ENCODE measurements at regions not wholly inside any gene's neighbourhood (a gene's known extent, or its start where the extent isn't known, plus 50 kb on each side); places are given as distances from the start of the nearest gene placed in this dataset.
"Not testable (repeated sequence)": the region's sequence is repeated elsewhere in the genome, so short reads cannot be mapped to it uniquely, and the experiment has no call there.

DNA sequence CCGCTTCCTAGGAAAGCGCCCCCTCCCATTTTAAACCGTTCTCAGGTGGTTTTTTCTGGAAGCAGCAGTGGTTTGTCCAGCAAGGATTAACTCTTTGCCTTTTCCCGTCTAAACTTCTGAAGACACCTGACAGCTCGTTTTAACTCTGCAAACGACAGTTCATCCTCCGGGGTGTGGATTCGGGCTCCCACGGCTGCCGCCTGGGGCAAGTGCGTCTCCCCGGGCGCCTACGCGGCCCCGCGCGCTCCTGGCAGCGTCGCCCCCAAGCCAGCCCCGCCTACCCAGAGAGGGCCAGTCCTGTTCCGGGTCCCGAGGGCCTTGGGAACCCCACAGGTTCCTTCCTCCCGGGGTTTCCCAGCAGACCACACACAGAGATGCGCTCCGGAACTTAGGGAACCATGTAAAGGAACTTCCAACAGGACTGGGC lies 54.4 kb downstream of the PRR18 start:
- DNase-seq (ENCODE audit: low read depth, low spot score), result peak; percentile 72

DNA sequence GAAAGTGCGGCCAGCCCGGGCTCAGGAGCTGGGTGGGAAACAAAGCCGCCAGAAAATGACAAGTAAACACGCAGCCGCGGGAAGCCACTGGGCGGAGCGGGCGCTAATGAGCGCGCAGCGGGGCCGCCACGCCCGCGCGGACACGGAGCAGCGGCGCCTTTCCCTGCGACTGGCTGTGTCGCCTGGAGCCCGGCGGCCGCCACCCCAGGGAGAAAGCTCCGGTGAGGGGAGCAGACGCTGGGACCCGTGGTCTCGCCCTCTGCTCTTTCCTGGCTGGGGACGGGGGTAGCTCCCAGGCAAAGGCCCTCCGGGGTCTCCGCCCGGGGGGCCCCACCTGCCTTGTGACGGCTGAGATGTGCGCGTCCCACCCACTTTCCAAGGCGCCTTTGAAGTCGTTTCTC lies 54.9 kb downstream of the PRR18 start:
- DNase-seq (ENCODE audit: low read depth, low spot score), result peak; percentile 83

DNA sequence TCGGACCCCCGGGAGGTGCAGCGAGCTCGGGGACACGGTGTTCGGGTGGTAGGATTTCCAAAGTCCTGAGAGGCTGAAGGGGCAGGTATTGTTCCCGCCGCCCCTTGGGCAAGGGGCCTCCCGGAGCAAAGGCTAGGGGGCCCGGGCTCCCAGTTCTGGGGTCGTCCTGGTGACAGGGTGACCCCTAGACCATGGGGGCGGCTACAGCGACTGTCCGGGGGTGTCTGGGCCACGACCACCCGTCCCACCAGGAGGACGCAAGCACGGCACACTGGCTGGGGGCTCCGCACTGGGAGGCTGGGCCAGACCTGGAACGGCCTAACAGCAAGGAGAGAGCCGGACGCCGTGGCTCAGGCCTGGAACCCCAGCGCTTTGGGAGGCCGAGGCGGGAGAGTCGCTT lies 55.6 kb downstream of the PRR18 start:
- no peak for DNase-seq (ENCODE audit: low read depth, low spot score)

DNA sequence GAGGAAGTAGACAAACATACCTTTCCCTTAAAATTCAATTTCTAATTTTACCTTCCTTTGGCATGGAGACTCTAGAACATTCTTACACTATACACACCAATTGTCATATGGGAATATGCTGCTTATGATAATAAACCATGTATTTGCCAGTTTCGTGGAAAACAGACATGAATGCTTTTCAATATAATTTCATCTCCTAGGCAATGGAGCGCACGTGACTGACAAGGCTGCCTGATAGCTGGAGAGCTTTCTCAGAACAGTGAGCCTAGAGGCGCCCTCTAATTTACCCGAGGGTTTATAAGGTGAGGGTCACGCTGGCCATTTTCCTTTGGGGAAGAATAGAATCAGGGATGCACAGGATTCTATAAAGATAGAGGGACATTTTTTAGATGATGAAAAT lies 56.5 kb downstream of the PRR18 start:
- no peak for DNase-seq (ENCODE audit: low read depth, low spot score)

DNA sequence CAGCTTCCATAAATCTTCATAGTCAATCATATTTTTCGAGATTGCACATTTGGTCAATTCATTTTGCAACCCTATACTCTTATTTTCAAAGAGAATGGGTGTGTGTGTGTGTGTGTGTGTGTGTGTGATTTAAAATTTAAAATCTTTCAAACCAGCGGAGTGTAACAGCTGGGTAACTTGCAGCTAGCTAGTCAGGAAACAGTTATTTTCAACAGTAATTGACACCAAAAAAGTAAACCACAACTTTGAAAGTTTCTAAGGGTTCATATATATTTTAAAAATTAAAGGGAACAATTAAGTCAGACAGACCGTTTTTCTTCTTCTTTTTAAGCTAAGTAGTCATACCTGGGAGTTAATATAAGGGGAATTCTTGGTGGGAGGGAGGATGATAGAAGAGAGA lies 57.0 kb downstream of the PRR18 start:
- no peak for DNase-seq (ENCODE audit: low read depth, low spot score)

DNA sequence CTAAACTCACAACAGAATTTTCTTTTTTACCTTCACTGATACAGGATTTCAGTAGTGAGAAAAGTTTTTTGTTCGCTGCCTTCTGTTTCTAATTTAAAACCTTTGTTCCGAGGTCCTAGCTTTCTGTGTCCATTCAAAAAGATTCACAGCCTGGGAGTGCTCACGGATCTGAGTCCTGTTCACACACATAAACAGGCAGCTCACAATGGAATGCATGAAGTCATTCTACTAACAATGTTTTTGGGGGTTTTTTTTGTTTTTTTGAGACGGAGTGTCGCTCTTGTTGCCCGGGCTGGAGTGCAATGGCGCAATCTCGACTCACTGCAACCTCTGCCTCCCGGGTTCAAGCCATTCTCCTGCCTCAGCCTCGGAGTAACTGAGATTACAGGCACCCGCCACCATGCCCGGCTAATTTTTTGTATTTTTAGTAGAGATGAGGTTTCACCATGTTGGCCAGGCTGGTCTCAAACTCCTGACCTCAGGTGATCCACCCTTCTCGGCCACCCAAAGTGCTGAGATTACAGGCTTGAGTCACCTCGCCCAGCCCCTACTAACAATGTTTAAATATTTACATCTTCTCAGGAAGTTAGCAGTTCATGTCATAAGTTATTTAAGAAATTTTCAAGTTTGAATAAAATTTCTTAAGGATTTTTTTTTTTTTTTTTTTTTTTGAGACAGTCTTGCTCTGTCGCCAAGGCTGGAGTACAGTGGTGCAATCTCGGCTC lies 59.0 kb downstream of the PRR18 start:
- DNase-seq (ENCODE audit: low read depth, low spot score), result not testable (repeated sequence)

DNA sequence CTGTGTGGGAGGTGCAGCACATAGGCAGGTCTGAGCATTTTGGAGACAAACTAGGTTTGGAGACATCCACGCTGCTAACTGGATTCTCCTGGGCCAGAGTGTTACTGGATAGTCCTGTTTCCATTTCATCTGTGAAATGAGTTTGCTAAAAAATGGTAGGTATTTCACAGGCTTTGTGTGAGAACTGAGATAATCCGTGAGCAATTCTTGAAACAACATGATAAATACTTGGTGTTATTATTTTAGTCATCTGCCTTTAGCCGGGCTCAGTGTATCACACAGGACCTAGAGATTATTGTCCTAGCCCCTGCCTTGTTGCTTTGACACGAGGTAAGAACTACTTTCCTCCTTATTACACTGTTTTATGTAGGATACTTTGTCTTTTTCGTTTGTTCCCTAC lies 63.0 kb downstream of the PRR18 start:
- no peak for DNase-seq (ENCODE audit: low read depth, low spot score)

DNA sequence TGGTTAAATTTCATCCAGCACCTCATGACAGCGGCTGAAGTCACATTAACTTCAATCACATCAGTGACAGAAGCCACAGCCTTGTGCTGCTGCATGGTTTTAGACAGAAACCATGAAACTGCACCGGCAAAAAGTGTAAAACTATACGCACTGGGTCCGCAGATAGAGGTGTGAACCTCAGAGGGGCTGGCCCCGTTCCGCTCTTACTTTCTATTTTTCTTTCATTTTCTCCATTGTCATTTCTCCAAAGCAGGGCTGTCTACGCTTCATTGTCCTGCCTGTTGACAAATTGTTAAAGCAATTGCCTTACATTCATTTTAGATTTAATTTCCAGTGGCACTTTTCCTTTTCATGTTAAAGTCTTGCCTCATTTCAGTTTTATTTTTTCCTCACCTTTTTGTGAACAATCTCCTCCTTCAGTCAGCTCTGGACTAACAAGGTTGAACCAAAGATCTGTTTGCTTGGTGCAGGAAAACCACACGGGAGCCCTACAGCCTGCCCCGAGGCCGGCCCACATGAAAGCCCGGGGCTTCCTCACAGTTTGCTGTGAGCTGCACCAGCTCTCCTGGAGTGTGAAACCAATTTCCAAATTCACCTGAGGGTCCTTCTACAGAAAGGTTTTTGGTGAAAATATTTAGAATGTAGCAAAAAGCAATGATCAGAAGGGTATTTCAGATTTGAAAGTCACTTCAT lies 63.7 kb downstream of the PRR18 start:
- DNase-seq (ENCODE audit: low read depth, low spot score), result no peak

DNA sequence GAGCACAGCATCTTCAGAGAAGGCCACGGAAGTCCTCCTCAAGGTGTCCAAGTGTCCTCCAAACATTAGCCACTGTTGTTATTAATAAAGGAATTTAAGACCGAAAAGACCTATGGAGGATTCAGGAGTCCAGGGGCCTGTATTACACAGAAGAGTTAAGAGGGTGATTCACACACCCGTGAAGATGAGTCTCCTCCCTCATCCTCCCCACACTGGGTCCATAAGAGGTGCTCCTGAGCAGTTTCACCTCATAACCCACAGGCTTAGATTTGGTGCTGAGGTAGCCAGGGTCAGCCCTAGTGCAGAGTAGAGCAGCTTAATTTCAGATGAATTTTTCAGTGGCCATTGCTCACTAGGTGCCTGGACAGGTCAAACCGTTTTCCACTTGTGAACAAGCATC lies 65.3 kb downstream of the PRR18 start:
- DNase-seq (ENCODE audit: low read depth, low spot score), result no peak

DNA sequence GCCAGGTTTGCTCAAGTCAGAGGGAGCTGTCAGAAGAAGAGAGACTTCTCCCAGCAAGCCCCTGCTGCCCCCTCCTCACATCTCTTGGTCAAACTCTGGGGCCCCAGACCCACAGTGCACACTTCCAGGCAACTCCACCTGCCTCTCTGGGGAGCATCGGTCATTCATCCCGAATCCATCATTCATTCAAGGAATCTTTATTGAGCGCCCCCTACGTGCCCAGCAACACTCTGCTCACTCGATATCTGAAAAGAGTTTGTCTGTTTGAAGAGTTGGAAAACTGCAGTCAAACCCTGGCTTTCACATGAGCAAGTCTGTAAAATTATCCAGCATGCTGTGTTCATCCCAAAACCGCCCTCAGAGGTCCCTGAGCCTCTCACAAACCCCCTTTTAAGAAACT lies 66.2 kb downstream of the PRR18 start:
- no peak for DNase-seq (ENCODE audit: low read depth, low spot score)

DNA sequence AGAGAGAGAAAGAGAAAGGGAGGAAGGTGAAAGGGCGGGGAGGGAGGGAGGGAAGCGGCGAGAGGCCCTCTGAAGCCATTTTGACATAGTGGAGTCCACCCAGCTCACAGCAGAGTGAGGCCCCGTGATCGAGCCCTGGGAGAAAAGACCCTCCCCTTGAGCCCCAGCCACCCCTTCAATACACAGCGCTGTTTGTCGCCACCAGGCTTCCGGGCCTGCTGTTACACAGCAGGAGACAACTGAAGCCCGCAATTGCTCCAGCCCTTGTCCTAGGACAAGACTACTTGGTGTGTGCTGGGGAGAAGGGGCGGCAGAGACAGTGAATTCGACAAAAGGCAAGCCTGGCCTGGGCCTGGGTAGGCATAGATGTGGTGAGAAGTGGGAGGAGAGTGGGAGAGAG lies 67.3 kb downstream of the PRR18 start:
- peak; percentile 54 for DNase-seq (ENCODE audit: low read depth, low spot score)

DNA sequence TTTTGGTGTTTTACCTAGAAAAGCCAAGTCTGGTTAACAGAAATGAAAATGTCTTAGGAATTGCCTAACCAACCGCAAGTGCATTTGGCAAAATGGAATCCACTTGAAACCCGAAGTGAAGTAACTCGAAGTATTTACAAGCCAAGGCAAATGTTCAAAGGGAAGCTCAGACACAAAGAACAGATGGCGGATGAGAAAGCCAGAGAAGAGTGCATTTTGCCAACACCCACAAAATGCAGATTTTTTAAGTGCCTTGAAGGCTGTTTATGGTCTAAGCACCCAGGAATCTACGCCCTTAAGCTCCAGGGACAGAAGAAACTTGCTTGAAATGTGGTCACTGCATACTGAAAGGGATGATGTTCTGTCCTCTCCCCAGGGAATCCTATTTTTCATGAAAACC lies 70.0 kb upstream of the TBXT start:
- DNase-seq (ENCODE audit: low read depth, low spot score), result peak; percentile 85

DNA sequence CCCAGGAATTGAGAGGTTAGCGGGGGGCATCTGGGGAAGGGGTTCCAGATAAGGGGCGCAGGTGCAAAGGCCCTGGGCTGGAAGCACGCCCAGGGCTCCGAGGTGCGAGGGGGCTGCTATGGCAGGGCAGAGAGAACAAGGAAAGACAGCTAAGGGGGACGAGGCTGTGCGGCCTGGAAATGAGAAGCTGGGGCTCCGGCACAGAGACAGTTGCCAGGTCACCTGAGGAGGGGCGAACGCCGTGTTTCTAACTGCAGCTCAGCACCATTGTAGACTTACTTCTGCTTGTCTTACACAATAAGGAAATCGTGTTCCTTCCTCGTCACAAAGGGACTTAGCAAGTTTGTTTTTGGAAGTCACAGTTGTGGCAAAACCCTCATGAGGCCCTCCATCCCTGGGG lies 68.9 kb upstream of the TBXT start:
- no peak for DNase-seq (ENCODE audit: low read depth, low spot score)

DNA sequence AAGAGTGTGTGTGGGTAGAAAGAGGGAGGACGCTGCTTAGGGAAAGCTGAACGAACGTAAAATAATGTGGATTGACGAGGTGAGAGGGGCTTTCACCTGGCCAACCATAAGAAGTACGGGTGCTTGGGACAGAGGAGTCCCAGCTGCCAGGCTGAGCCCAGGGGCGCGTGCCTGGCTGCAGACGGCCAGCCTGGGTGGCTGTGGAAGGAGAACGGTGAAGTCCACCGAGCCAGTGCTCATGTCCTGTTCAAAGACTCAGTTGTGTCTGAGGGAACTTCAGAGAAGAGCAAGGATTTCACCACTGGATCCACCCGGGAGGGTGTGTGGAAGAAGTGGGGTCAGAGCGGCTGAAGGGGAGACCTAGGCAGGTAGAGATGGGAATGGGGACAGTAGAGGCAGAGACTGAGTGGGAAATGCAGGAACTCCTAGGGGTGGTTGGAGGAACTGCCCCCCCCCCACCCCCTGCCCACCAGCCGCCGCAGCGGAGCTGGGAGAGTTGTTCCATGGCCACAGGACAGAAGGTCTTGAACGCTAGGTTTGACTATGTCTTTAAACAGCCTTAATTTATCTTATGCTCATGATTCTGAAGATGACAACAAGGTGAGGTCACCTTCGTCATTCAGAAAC lies 68.1 kb upstream of the TBXT start:
- DNase-seq (ENCODE audit: low read depth, low spot score), result no peak

DNA sequence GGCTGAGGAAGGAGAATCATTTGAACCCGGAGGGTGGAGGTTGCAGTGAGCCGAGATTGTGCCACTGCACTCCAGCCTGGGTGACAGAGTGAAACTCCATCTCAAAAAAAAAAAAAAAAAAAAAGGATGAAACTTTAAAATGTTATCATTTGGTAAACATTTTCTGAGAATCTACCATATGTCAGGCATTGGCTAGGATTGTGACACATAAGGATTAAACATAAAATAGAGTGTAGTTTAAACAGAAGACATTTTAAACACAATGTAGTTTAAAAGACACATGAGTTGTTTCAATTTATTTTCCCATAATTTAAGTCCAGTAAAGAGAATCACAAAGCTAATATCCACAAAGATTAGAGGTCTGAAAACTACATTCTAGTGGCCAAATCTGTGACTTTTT lies 63.5 kb upstream of the TBXT start:
- not testable (repeated sequence) for DNase-seq (ENCODE audit: low read depth, low spot score)

DNA sequence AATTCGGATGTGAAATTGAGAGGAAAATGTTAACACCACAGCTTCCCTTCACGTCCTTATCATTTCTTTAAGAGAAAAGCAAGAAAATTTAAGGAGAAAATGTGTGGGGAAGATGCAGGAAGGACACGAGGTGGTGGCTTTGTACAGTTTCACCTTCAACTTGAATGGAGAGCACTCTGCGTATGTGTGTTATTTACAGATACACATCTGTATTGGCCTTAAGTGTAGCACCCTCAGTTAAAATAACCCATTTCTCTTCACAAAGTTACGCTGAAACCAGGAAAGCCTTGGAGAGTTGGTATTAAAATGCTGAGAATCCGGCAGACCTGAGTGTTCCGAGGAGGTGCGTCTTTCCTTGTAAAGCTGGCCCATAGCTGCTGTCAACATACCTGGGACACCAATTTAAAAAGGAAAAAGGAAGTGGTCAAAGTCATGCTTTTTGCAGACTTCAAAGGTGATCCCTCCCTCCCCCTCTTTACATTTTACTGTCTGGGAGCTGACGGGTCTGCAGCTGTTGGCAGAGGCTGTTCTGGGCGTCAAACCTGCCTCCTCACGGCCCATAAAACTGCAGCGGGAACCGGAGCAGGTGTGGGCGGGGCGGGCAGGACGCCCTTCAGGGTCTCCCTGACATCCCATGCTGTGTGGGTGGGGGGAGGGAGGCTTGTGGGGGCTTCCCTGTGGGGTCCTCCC lies 61.3 kb upstream of the TBXT start:
- peak; percentile 61 for DNase-seq (ENCODE audit: low read depth, low spot score)

DNA sequence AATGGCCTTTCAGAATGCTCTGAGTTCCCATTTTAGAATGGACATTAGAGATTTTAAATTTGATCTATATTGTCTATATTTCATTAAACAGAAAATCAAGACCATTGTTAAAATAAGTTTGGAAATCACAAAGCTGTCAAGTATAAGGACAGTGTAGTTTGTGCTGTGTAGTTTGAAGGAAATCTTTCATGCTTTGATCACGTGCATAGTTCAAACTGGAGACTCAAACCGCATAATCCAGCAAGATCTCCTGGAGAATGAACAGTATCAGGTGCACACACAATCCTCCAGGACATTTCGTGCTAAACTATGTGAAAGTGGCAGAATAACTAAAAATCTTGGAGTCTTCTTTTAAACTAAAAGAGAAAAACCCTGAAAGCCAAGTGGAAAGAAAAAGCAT lies 60.8 kb upstream of the TBXT start:
- DNase-seq (ENCODE audit: low read depth, low spot score), result no peak

DNA sequence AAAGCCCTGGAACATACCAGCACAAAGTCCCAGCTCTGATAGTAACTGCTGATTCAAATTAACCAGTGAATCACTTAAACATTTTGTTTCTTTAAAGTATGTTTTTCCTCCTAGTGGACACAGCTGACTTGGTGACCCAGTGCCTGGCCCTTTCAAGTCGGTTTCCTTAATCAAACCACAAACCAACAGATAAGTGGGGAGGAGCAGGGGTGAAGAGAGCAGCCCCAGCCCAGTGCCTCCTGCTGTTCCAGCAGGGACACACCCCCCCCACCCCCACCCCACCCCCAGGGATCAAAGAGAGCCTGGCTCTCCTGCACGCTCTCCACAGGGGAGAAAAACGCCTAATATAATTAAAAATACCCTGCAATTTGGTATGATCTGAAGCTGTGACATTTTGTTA lies 55.4 kb upstream of the TBXT start:
- DNase-seq (ENCODE audit: low read depth, low spot score), result no peak

DNA sequence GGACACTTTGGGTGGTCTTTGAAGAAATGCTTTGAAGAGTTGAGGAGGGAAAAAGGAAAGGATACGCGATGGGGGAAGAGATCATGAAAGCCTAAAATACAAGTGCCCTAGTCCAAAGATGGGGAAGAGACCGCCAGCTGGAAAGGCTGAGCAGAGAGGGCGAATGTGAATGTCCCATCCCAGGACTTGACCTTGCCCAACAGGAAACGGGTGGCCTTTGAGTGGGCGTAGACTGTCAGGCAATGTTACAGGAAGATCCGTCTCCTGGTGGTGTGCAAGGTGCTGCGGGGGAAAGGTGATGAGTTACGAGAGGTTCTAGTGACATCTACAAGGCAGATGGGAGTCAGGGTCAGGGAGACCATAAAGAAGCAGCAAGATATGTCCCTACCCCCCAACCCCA lies 55.0 kb upstream of the TBXT start:
- DNase-seq (ENCODE audit: low read depth, low spot score), result no peak

DNA sequence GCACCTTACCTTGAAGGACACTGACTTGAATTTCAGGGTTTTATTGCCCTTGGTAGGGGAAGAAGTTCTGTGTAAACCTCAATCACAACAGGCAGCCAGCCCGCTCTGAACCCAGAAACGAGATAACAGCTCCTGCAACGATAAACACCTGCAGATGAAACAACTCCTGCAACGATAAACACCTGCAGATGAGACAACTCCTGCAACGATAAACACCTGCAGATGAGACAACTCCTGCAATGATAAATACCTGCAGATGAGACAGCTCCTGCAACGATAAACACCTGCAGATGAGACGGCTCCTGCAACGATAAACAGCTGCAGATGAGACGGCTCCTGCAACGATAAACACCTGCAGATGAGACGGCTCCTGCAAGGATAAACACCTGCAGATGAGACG lies 54.0 kb upstream of the TBXT start:
- DNase-seq (ENCODE audit: low read depth, low spot score), result no peak

DNA sequence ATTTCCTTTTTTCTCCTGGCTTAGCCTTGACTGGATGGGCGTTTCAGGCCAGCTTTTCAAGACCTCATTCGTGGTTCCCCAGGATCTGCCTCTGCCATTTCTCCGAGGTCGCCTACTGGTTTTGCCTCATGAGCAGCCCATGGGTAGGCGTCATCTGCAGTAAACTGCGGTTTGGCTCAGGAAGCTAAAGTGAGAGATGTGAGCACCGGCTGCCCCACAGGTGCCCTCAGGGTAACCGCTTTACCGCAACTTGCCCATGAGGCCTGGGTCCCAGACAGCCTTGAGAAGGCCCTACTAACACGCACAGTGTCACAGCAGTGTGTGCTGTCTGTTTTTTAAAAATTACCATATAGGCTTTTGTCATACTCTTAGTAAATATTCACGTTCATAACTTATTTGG lies 53.4 kb upstream of the TBXT start:
- no peak for DNase-seq (ENCODE audit: low read depth, low spot score)
